Liver (tissue), 3 donors: ENCODE measurements at regions not wholly inside any gene's neighbourhood (a gene's known extent, or its start where the extent isn't known, plus 50 kb on each side); places are given as distances from the start of the nearest gene placed in this dataset.

Experiments
- ATF3 ChIP-seq: IDR thresholded peaks from 2 replicates; pipeline ENCODE4 v1.6.1; 2016; ENCODE audit warnings: antibody characterized with exemption
- CTCF ChIP-seq: fragments of 150-350 bp; IDR thresholded peaks from 2 replicates; pipeline ENCODE4 v1.5.1; 2017; ENCODE audit warnings: improper control_type of control experiment, low read depth, low read length; ENCODE audit not compliant: missing input control
- FOXA1 ChIP-seq: IDR thresholded peaks from 2 replicates; pipeline ENCODE4 v1.6.1; 2016; ENCODE audit warnings: antibody characterized with exemption
- GABPA ChIP-seq, 2 donors: IDR thresholded peaks in 1 of 2; conservative IDR thresholded peaks in 1 of 2; 2 replicates each; pipeline ENCODE4 v1.6.1; 2016; ENCODE audit warnings: antibody characterized with exemption in 2 of 2, mild to moderate bottlenecking in 1 of 2, moderate library complexity in 1 of 2
- RAD21 ChIP-seq, 2 donors: IDR thresholded peaks; 2 replicates each; pipeline ENCODE4 v1.6.1; 2016; ENCODE audit warnings: antibody characterized with exemption in 2 of 2, mild to moderate bottlenecking in 2 of 2
- REST ChIP-seq: IDR thresholded peaks from 2 replicates; pipeline ENCODE4 v1.6.1; 2016; ENCODE audit warnings: antibody characterized with exemption, mild to moderate bottlenecking
- SP1 ChIP-seq: IDR thresholded peaks from 2 replicates; pipeline ENCODE4 v1.6.1; 2018; ENCODE audit warnings: antibody characterized with exemption, mild to moderate bottlenecking
- ZBTB33 ChIP-seq: IDR thresholded peaks from 2 replicates; pipeline ENCODE4 v1.6.1; 2016; ENCODE audit warnings: antibody characterized with exemption
- donor health status: healthy.
- donor health status: healthy.

- no peak for TF ChIP-seq CTCF
- no peak for TF ChIP-seq REST
- TF ChIP-seq GABPA (IDR thresholded peaks at IDR 0.05 in 1 of 2, conservative IDR thresholded peaks at IDR 0.05 in 1 of 2) = no peak
- TF ChIP-seq RAD21 (IDR thresholded peaks at IDR 0.05) = no peak
- TF ChIP-seq FOXA1 = no peak
- TF ChIP-seq SP1 = no peak
- no peak for TF ChIP-seq ATF3
- no peak for TF ChIP-seq ZBTB33
Observed at GRCh38 chr3:194875581-194876402, 190.1 kb downstream of the FAM43A start.
